H9 (cell line): ENCODE measurements at regions not wholly inside any gene's neighbourhood (a gene's known extent, or its start where the extent isn't known, plus 50 kb on each side); places are given as distances from the start of the nearest gene placed in this dataset.

Experiments used
- DNase-seq: peaks from one replicate; pipeline ENCODE4 v3.0.0-alpha.2; 2017
- H2AFZ ChIP-seq: one replicate; pipeline ENCODE4 v1.6.1; 2013; ENCODE audit warnings: mild to moderate bottlenecking, low read length, control low read depth, moderate library complexity
- H2AK5ac ChIP-seq: 2 replicates; pipeline ENCODE4 v1.6.1; 2013; ENCODE audit warnings: low read length, control low read depth, mixed read lengths; ENCODE audit not compliant: insufficient read length
- H2BK120ac ChIP-seq: one replicate; pipeline ENCODE4 v1.6.1; 2013; ENCODE audit warnings: low read depth, mild to moderate bottlenecking, low read length, control low read depth, inconsistent platforms; ENCODE audit not compliant: poor library complexity, severe bottlenecking
- H2BK12ac ChIP-seq: 2 replicates; pipeline ENCODE4 v1.6.1; 2013; ENCODE audit warnings: low read length, control low read depth, mixed read lengths, low read depth; ENCODE audit not compliant: insufficient read length
- H2BK15ac ChIP-seq: 2 replicates; pipeline ENCODE4 v1.6.1; 2013; ENCODE audit warnings: low read depth, low read length, control low read depth
- H2BK20ac ChIP-seq: one replicate; pipeline ENCODE4 v1.6.1; 2013; ENCODE audit warnings: low read depth, mild to moderate bottlenecking, low read length, control low read depth, inconsistent platforms; ENCODE audit not compliant: poor library complexity, severe bottlenecking
- H2BK5ac ChIP-seq: 2 replicates; pipeline ENCODE4 v1.6.1; 2013; ENCODE audit warnings: low read length, control low read depth, mixed read lengths; ENCODE audit not compliant: insufficient read length
- H3K14ac ChIP-seq: 2 replicates; pipeline ENCODE4 v1.6.1; 2013; ENCODE audit warnings: low read length, control low read depth; ENCODE audit not compliant: insufficient read depth
- H3K18ac ChIP-seq: 2 replicates; pipeline ENCODE4 v1.6.1; 2013; ENCODE audit warnings: low read depth, mild to moderate bottlenecking, mixed read lengths, low read length, control low read depth; ENCODE audit not compliant: insufficient read length
- H3K23ac ChIP-seq: 2 replicates; pipeline ENCODE4 v1.6.1; 2013; ENCODE audit warnings: low read length, control low read depth, mixed read lengths, low read depth; ENCODE audit not compliant: insufficient read length
- H3K23me2 ChIP-seq: 2 replicates; pipeline ENCODE4 v1.6.1; 2013; ENCODE audit warnings: low read depth, mild to moderate bottlenecking, mixed read lengths, low read length, control low read depth; ENCODE audit not compliant: insufficient read length, poor library complexity, severe bottlenecking
- H3K27ac ChIP-seq: 2 replicates; pipeline ENCODE4 v1.5.1; 2013; ENCODE audit warnings: low read length, control low read depth, mixed read lengths, low read depth; ENCODE audit not compliant: insufficient read length
- H3K27me3 ChIP-seq: 2 replicates; pipeline ENCODE4 v1.6.1; 2013; ENCODE audit warnings: low read length, control low read depth, inconsistent platforms; ENCODE audit not compliant: insufficient read depth
- H3K4ac ChIP-seq: 2 replicates; pipeline ENCODE4 v1.6.1; 2013; ENCODE audit warnings: low read depth, mild to moderate bottlenecking, control low read depth, inconsistent platforms, low read length, moderate library complexity
- H3K4me1 ChIP-seq: 2 replicates; pipeline ENCODE4 v1.6.1; 2013; ENCODE audit warnings: low read length, control low read depth, inconsistent platforms; ENCODE audit not compliant: insufficient read depth
- H3K4me2 ChIP-seq: 2 replicates; pipeline ENCODE4 v1.6.1; 2013; ENCODE audit warnings: low read length, control low read depth, mixed read lengths; ENCODE audit not compliant: insufficient read length, insufficient read depth
- H3K56ac ChIP-seq: 2 replicates; pipeline ENCODE4 v1.6.1; 2013; ENCODE audit warnings: low read depth, mild to moderate bottlenecking, mixed read lengths, low read length, control low read depth; ENCODE audit not compliant: insufficient read length
- H3K79me1 ChIP-seq: 2 replicates; pipeline ENCODE4 v1.6.1; 2013; ENCODE audit warnings: low read depth, mild to moderate bottlenecking, moderate library complexity, low read length, control low read depth, inconsistent platforms; ENCODE audit not compliant: insufficient read depth, poor library complexity, severe bottlenecking
- H3K79me2 ChIP-seq: 2 replicates; pipeline ENCODE4 v1.6.1; 2013; ENCODE audit warnings: low read length, control low read depth, inconsistent platforms; ENCODE audit not compliant: insufficient read depth
- H3K9ac ChIP-seq: 2 replicates; pipeline ENCODE4 v1.6.1; 2013; ENCODE audit warnings: low read length, control low read depth, mixed read lengths; ENCODE audit not compliant: insufficient read length; ENCODE audit errors: extremely low read depth
- H3K9me3 ChIP-seq: one replicate; pipeline ENCODE4 v1.6.1; 2013; ENCODE audit warnings: low read depth, low read length, inconsistent platforms; ENCODE audit not compliant: control insufficient read depth
- H3T11ph ChIP-seq: one replicate; pipeline ENCODE4 v1.6.1; 2013; ENCODE audit warnings: mild to moderate bottlenecking, low read length, control low read depth, inconsistent platforms
- H4K20me1 ChIP-seq: one replicate; pipeline ENCODE4 v1.6.1; 2013; ENCODE audit not compliant: control insufficient read depth, insufficient read length, insufficient read depth
- H4K5ac ChIP-seq: 2 replicates; pipeline ENCODE4 v1.6.1; 2013; ENCODE audit warnings: low read depth, mild to moderate bottlenecking, mixed read lengths, low read length, control low read depth; ENCODE audit not compliant: insufficient read length
- H4K8ac ChIP-seq: replicated peaks from 2 replicates; pipeline ENCODE4 v1.6.1; 2013; ENCODE audit warnings: low read length, control low read depth, mixed read lengths, low read depth; ENCODE audit not compliant: insufficient read length
- H4K91ac ChIP-seq: 2 replicates; pipeline ENCODE4 v1.6.1; 2013; ENCODE audit warnings: low read depth, mild to moderate bottlenecking, moderate library complexity, mixed read lengths, low read length, control low read depth; ENCODE audit not compliant: insufficient read length
- H3K27ac Mint-ChIP-seq, 3 experiments: 2 replicates in 2 of 3; 3 replicates in 1 of 3; pipeline ENCODE4 v1.8.0; 2020 to 2021; ENCODE audit warnings: mixed read lengths in 3 of 3, mild to moderate bottlenecking in 1 of 3, moderate library complexity in 1 of 3
- H3K27me3 Mint-ChIP-seq: 2 replicates; pipeline ENCODE4 v1.8.0; 2021; ENCODE audit warnings: low read depth, mild to moderate bottlenecking, moderate library complexity, mixed read lengths
- H3K36me3 Mint-ChIP-seq, 3 experiments: 2 replicates in 2 of 3; 3 replicates in 1 of 3; pipeline ENCODE4 v1.8.0; 2020 to 2021; ENCODE audit warnings: low read depth in 3 of 3, mixed read lengths in 3 of 3; ENCODE audit not compliant: insufficient read depth in 1 of 3
- H3K4me1 Mint-ChIP-seq, 2 experiments: 2 replicates each; pipeline ENCODE4 v1.8.0; 2020; ENCODE audit warnings: mixed read lengths in 2 of 2
- H3K4me3 Mint-ChIP-seq, 2 experiments: 2 replicates in 1 of 2; 3 replicates in 1 of 2; pipeline ENCODE4 v1.8.0; 2020 to 2021; ENCODE audit warnings: mild to moderate bottlenecking in 2 of 2, mixed read lengths in 2 of 2, moderate library complexity in 1 of 2
- H3K9me3 Mint-ChIP-seq, 2 experiments: 2 replicates in 1 of 2; 3 replicates in 1 of 2; pipeline ENCODE4 v1.8.0; 2020; ENCODE audit warnings: mild to moderate bottlenecking in 2 of 2, mixed read lengths in 2 of 2, moderate library complexity in 1 of 2
- CTCF ChIP-seq: fragments of 200-600 bp; sonication (generic); conservative IDR thresholded peaks from 3 replicates; pipeline ENCODE4 v1.8.0; 2021; ENCODE audit warnings: antibody characterized with exemption, mild to moderate bottlenecking
- WGBS: extraction: QIAGEN DNeasy Blood & Tissue Kit; methylation state at CpG from one replicate; pipeline ENCODE4 v1.1.7; 2013; ENCODE audit warnings: missing lambda C conversion rate, low lambda C conversion rate, mixed read lengths; ENCODE audit not compliant: insufficient read length; ENCODE audit errors: extremely low coverage; 5-methylcytosine and 5-hydroxymethylcytosine counted together

DNA sequence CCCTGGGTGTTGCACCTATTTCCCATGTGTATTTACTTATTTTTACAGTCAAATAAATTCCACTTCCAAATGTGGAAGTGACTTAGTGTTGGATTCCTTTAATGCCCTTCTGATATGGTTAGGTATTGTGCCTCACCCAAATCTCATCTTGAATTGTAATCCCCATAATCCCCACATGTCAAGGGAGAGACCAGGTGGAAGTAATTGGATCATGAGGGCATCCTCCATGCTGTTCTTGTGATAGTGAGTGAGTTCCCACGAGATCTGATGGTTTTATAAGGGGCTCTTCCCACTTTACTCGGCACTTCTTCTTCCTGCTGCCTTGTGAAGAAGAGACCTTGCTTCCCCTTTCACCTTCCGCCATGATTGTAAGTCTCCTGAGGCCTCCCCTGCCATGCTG, 136.9 kb downstream of the SNX10 start:
- Histone ChIP-seq H3T11ph (no peak overlapping the region), H3K18ac (no peak overlapping the region), H3K27ac (no peak overlapping the region), H3K27me3 (no peaks in the 10 kb centered on the region), H2BK5ac (no peak overlapping the region), H3K4ac (no peak overlapping the region), H2BK15ac (no peak overlapping the region), H3K79me2 (no peaks in the 10 kb centered on the region), H2BK120ac (no peak overlapping the region), H3K23me2 (no peaks in the 10 kb centered on the region), H2AFZ (no peak overlapping the region), H3K14ac (no peak overlapping the region), H3K23ac (no peak overlapping the region), H4K8ac (no peak overlapping the region), H2BK20ac (no peak overlapping the region), H3K9me3 (no peaks in the 10 kb centered on the region), H3K56ac (no peak overlapping the region), H3K4me1 (no peaks in the 10 kb centered on the region), H4K20me1 (no peaks in the 10 kb centered on the region), H4K91ac (no peak overlapping the region), H3K79me1 (no peaks in the 10 kb centered on the region), H2AK5ac (no peak overlapping the region), H2BK12ac (no peak overlapping the region), H3K4me2 (no peak overlapping the region), H4K5ac (no peak overlapping the region), H3K9ac (no peak overlapping the region)
- Mint-ChIP-seq H3K27me3 (no peaks in the 10 kb centered on the region), H3K9me3 (no peaks in the 10 kb centered on the region; a peak in 2 of 5 replicates), H3K4me1 (peaks cover 6 to 11% of the 10 kb centered on the region in 2 experiments), H3K4me3 (no peak overlapping the region), H3K27ac (no peak overlapping the region), H3K36me3 (no peaks in the 10 kb centered on the region)
- no CpG with 5 or more reads among the region's 3 CpGs for WGBS
- DNase-seq, result no peak
- no peak for TF ChIP-seq CTCF
